DND-41 (cell line): ENCODE measurements at regions not wholly inside any gene's neighbourhood (a gene's known extent, or its start where the extent isn't known, plus 50 kb on each side); places are given as distances from the start of the nearest gene placed in this dataset.
"Not testable (repeated sequence)": the region's sequence is repeated elsewhere in the genome, so short reads cannot be mapped to it uniquely, and the experiment has no call there.

Source experiments
- ATAC-seq: fragments of 200-7000 bp; cut with Tn5 transposase; 3 replicates; pipeline ENCODE4 v1.9.1; 2021; ENCODE audit warnings: low read depth; ENCODE audit not compliant: insufficient read depth
- DNase-seq: peaks from one replicate; pipeline ENCODE4 v3.0.0-alpha.2; 2020
- H2AFZ ChIP-seq: 2 replicates; pipeline ENCODE4 v1.6.0; 2012; ENCODE audit warnings: low read depth, low read length
- H3K27ac ChIP-seq: 2 replicates; pipeline ENCODE4 v1.5.1; 2012; ENCODE audit warnings: low read length, inconsistent platforms
- H3K27me3 ChIP-seq: fragments of 200-600 bp; sonication (generic); 2 replicates; pipeline ENCODE4 v1.6.0; 2012; ENCODE audit warnings: low read length, mild to moderate bottlenecking, inconsistent platforms; ENCODE audit not compliant: insufficient read depth, poor library complexity
- H3K36me3 ChIP-seq: 2 replicates; pipeline ENCODE4 v1.5.1; 2012; ENCODE audit warnings: low read length, inconsistent platforms; ENCODE audit not compliant: insufficient read depth
- H3K4me1 ChIP-seq: 2 replicates; pipeline ENCODE4 v1.5.1; 2012; ENCODE audit warnings: mild to moderate bottlenecking, low read length; ENCODE audit not compliant: insufficient read depth
- H3K4me2 ChIP-seq: 2 replicates; pipeline ENCODE4 v1.6.0; 2012; ENCODE audit warnings: mild to moderate bottlenecking, moderate library complexity, low read length, inconsistent platforms; ENCODE audit not compliant: insufficient read depth
- H3K4me3 ChIP-seq, 2 experiments: fragments of 200-600 bp in 1 of 2; shearing (Covaris generic) in 1 of 2; 2 replicates each; pipeline ENCODE4 v1.5.1; 2012 to 2016; ENCODE audit warnings: inconsistent platforms in 2 of 2, low read length in 2 of 2, mild to moderate bottlenecking in 2 of 2, low read depth in 1 of 2, moderate library complexity in 1 of 2
- H3K79me2 ChIP-seq: 2 replicates; pipeline ENCODE4 v1.6.0; 2012; ENCODE audit warnings: low read length, inconsistent platforms; ENCODE audit not compliant: insufficient read depth
- H3K9ac ChIP-seq: 2 replicates; pipeline ENCODE4 v1.6.0; 2012; ENCODE audit warnings: low read depth, mild to moderate bottlenecking, inconsistent platforms, low read length, moderate library complexity
- H3K9me3 ChIP-seq: 2 replicates; pipeline ENCODE4 v1.5.1; 2012; ENCODE audit warnings: low read length, moderate library complexity, mild to moderate bottlenecking, inconsistent platforms; ENCODE audit not compliant: insufficient read depth, severe bottlenecking
- H4K20me1 ChIP-seq: 2 replicates; pipeline ENCODE4 v1.6.0; 2012; ENCODE audit warnings: low read length; ENCODE audit not compliant: insufficient read depth
- EZH2 ChIP-seq: IDR thresholded peaks from 3 replicates; pipeline ENCODE4 v1.6.1; 2012; ENCODE audit warnings: borderline replicate concordance, low read depth, mild to moderate bottlenecking, moderate library complexity, low read length, inconsistent platforms; ENCODE audit not compliant: severe bottlenecking
- TF ChIP-seq, protein P1 (sequence below): IDR thresholded peaks from 2 replicates; pipeline ENCODE4 v1.5.1; 2012; ENCODE audit warnings: borderline replicate concordance, low read length, moderate library complexity, mild to moderate bottlenecking; ENCODE audit not compliant: poor library complexity, severe bottlenecking; ENCODE audit errors: extremely low read depth

DNA sequence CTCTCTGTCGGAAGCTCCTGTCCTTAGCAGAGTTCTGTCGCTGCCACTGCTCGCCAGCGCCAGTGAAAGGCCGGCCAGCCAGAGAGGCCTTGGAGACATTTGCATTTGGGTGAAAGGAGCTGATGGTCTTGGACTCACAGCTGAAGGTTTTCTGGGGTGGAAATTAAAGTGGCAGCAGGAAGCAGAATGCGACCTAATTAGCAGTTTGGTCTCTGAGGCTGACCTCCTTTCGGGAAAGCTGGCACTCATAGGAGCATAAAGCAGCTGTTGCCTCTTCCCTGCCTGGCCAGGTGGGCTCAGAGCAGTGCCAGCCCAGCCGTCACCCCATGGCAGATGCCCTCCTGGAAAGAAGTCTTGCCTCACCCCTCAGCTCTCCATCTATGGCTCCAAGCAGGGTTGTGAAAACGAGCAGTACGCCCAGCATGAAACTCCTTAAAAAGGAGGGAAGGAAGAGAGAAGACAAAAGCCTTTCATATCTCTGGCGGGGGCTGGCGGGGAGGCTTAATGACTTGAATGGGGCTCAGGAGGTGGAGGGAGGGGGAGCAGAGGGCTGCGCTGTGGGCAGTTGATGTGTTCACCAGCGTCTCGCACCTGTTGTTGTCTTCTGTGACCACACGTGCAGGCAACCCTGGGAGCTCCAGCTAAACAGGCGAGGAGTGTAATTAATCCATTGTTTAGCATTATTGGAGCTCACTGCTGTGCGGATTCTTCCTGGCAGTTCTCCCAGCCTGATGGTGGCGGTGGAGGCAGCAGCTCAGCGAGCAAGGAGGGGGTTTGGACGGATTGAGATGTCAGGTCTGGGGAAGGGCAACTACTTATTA, 264.0 kb downstream of the MID1IP1 start:
- no peak overlapping the region for H3K4me3 ChIP-seq
- no peaks in the 10 kb centered on the region for H3K9me3 ChIP-seq
- no peaks in the 10 kb centered on the region for H4K20me1 ChIP-seq
- no peak overlapping the region for H3K27ac ChIP-seq
- ATAC-seq: peak; percentile 58
- DNase-seq: peak; percentile 28
- no peaks in the 10 kb centered on the region for H3K79me2 ChIP-seq
- H3K4me2 ChIP-seq: no peak overlapping the region
- H3K9ac ChIP-seq: no peak overlapping the region
- H3K27me3 ChIP-seq: no peaks in the 10 kb centered on the region
- no peak overlapping the region for H2AFZ ChIP-seq
- TF ChIP-seq EZH2: no peak
- TF ChIP-seq, protein P1, sequence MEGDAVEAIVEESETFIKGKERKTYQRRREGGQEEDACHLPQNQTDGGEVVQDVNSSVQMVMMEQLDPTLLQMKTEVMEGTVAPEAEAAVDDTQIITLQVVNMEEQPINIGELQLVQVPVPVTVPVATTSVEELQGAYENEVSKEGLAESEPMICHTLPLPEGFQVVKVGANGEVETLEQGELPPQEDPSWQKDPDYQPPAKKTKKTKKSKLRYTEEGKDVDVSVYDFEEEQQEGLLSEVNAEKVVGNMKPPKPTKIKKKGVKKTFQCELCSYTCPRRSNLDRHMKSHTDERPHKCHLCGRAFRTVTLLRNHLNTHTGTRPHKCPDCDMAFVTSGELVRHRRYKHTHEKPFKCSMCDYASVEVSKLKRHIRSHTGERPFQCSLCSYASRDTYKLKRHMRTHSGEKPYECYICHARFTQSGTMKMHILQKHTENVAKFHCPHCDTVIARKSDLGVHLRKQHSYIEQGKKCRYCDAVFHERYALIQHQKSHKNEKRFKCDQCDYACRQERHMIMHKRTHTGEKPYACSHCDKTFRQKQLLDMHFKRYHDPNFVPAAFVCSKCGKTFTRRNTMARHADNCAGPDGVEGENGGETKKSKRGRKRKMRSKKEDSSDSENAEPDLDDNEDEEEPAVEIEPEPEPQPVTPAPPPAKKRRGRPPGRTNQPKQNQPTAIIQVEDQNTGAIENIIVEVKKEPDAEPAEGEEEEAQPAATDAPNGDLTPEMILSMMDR: no peak
- no peaks in the 10 kb centered on the region for H3K36me3 ChIP-seq
- H3K4me1 ChIP-seq: no peaks in the 10 kb centered on the region

DNA sequence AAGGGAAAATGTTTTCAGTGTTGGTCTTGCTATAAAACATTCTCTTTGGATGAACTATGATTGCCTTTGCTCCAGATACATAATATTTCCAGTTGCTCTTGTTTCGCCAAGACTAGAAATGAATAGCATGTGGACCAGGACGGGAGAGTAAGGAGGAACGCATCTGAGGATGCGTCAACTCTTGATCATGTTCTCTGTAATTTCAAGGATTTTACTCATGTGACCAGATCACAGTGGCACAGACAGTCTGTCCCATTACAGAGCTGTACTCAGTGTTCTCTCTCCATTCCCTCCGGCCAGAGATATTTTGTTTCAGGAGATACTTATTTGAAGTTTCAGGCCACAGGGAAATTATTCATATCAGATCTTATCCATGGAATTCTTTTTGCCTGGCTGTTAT, 266.6 kb downstream of the MID1IP1 start:
- DNase-seq (no peak), ATAC-seq (no peak)
- Histone ChIP-seq H3K9me3 (no peaks in the 10 kb centered on the region), H3K4me1 (no peaks in the 10 kb centered on the region), H3K9ac (no peak overlapping the region), H3K4me2 (no peak overlapping the region), H3K27ac (no peak overlapping the region), H3K79me2 (no peaks in the 10 kb centered on the region), H3K36me3 (no peaks in the 10 kb centered on the region), H4K20me1 (no peaks in the 10 kb centered on the region), H3K27me3 (no peaks in the 10 kb centered on the region), H3K4me3 (no peak overlapping the region), H2AFZ (no peak overlapping the region)
- no peak for TF ChIP-seq EZH2
- TF ChIP-seq, protein P1: no peak

DNA sequence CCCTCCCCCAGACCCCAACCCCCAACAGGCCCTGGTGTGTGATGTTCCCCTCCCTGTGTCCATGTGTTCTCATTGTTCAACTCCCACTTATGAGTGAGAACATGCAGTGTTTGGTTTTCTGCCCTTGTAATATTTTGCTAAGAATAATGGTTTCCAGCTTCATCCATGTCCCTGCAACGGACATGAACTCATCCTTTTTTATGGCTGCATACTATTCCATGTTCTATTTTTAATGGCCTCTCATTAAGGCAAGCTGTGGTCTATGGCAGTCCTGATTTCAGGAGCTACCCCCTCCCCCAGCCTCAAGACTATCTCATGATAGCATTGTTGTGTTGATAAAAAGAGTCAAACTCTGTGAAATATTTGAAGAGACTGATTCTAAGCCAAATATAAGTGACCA, 267.4 kb downstream of the MID1IP1 start:
- H4K20me1 ChIP-seq, H2AFZ ChIP-seq, ATAC-seq, H3K4me3 ChIP-seq, H3K4me2 ChIP-seq, H3K9me3 ChIP-seq, H3K27ac ChIP-seq, H3K4me1 ChIP-seq, DNase-seq, H3K79me2 ChIP-seq, H3K36me3 ChIP-seq, H3K9ac ChIP-seq, H3K27me3 ChIP-seq: not testable (repeated sequence)

DNA sequence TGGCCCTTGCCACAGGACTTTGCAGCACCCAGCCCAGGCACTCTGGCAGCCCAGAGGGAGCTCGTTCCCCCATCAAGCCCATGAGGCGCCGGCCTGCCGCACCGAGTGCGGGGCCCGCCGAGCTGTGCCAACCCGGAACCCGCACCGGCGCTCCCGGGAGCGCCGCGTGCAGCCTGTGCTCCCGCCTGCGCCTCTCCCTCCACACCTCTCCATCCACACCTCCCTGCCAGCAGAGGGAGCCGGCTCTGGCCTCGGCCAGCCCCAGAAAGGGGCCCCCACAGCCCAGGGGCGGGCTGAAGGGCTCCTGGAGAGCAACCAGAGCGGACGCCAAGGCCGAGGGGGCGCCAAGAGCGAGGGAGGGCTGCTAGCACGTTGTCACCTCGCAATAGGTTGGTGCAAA, 268.8 kb downstream of the MID1IP1 start:
- Histone ChIP-seq H4K20me1 (no peaks in the 10 kb centered on the region), H2AFZ (no peak overlapping the region), H3K9ac (no peak overlapping the region), H3K36me3 (no peaks in the 10 kb centered on the region), H3K27ac (no peak overlapping the region), H3K27me3 (no peaks in the 10 kb centered on the region), H3K79me2 (no peaks in the 10 kb centered on the region), H3K4me3 (no peak overlapping the region), H3K4me2 (no peak overlapping the region), H3K4me1 (no peaks in the 10 kb centered on the region), H3K9me3 (no peaks in the 10 kb centered on the region)
- TF ChIP-seq, protein P1: no peak
- no peak for TF ChIP-seq EZH2
- ATAC-seq (no peak), DNase-seq (no peak)
